Pancreas (tissue), 10 donors: ENCODE measurements at regions not wholly inside any gene's neighbourhood (a gene's known extent, or its start where the extent isn't known, plus 50 kb on each side); places are given as distances from the start of the nearest gene placed in this dataset.

Experiments
- ATAC-seq, 4 donors: fragments of 200-7000 bp; cut with Tn5 transposase; one replicate each; pipeline versions ENCODE4 v1.8.0 to v1.9.1; 2020; ENCODE audit warnings: mild to moderate bottlenecking in 4 of 4, moderate library complexity in 4 of 4
- DNase-seq, 6 donors: peaks; one replicate each; pipeline ENCODE4 v3.0.0-alpha.2; 2020
- FAIRE-seq: peaks from 2 replicates; lab custom pipeline; 2012; peaks lifted over from hg19 to GRCh38; lab: Jason Lieb, UNC
- H3K27ac ChIP-seq, 4 donors: fragments of 200-600 bp; sonication (generic); 1 replicate in 3 of 4; 2 replicates in 1 of 4; pipeline versions ENCODE4 v1.5.0 to v1.8.0; 2020
- H3K27me3 ChIP-seq, 4 donors: fragments of 200-600 bp; one replicate each; pipeline ENCODE4 v1.8.0; 2021
- H3K36me3 ChIP-seq, 3 donors: fragments of 200-600 bp; sonication (generic) in 1 of 3; one replicate each; pipeline versions ENCODE4 v1.5.0 to v1.8.0; 2020 to 2021
- H3K4me1 ChIP-seq, 3 donors: fragments of 200-600 bp; one replicate each; pipeline ENCODE4 v1.8.0; 2021
- H3K4me3 ChIP-seq, 4 donors: fragments of 200-600 bp; sonication (generic) in 2 of 4; one replicate each; pipeline versions ENCODE4 v1.5.0 to v1.8.0; 2020 to 2021
- H3K9me3 ChIP-seq, 4 donors: fragments of 200-600 bp; one replicate each; pipeline ENCODE4 v1.8.0; 2021
- CTCF ChIP-seq, 4 donors: fragments of 200-600 bp; sonication (generic) in 3 of 4; IDR thresholded peaks; one replicate each; pipeline versions ENCODE4 v1.5.0 to v1.8.0; 2021; ENCODE audit warnings: antibody characterized with exemption in 4 of 4
- WGBS, 2 donors: extraction: QIAGEN DNeasy Blood & Tissue Kit; methylation state at CpG; one replicate each; pipeline ENCODE4 v1.1.7; 2013; 5-methylcytosine and 5-hydroxymethylcytosine counted together
- intact Hi-C, 3 donors: fragments of 100-400 bp; cut with DNase I; formaldehyde crosslinking; loops; one replicate each; pipeline versions ENCODE4 v1.11.1 to v1.14.2; 2022
- donor health status: healthy with polysubstance abuse.
- donor health status: DM: no; HTN: no; CAD: no; lungs with moderate emphysema.
- donor health status: DM: no; HTN: no; CAD: no.
- donor health status: control.
- donor health status: control.
- donor health status: Bipolar disorder and iron deficiency.
- donor health status: DM: yes; HTN: yes; CAD: no.
- donor health status: DM: no; HTN: no; CAD: no.
- donor health status: DM: no; HTN: no; CAD: no.
- donor health status: DM: yes; HTN: yes; CAD: no.

- DNase-seq, result no peak
- TF ChIP-seq CTCF (IDR thresholded peaks at IDR 0.05), result no peak
- no peaks in the 10 kb centered on the region for H3K4me1 ChIP-seq
- no peak for ATAC-seq
- H3K27me3 ChIP-seq, result no peaks in the 10 kb centered on the region
- no peak overlapping the region for H3K4me3 ChIP-seq
- intact Hi-C loops, result no loop called here
- no peaks in the 10 kb centered on the region for H3K9me3 ChIP-seq
- FAIRE-seq, result no peak
- no peaks in the 10 kb centered on the region for H3K36me3 ChIP-seq
- no peak overlapping the region for H3K27ac ChIP-seq
- whole genome bisulfite sequencing, 2 donors, result 69 to 79% methylated on average over 1 of the region's 1 CpG
These were observed 165.5 kb upstream of the CHRM2 start for GRCh38 chr7:136702913-136703312.

DNA sequence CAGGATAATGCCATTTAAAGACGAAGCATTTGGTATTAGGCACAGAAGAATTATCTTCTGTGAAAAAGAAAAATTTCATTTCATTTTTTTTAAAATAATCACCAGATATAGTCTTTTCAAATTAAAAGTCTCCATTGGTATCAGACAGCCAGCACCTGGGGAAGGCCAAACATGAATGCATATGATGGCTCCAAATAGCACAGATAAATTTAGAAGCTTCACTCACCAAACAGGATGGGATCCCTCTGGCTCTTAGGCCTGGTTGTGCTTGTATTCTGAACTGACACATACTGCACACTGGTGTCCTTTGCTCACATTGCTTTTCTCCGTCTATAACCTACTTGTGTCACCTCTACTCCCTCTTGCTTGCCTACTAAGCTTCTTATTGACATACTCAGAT is 169.5 kb upstream of the CHRM2 start:
- WGBS, 2 donors, result 89 to 90% methylated on average over 2 of the region's 2 CpGs
- TF ChIP-seq CTCF (IDR thresholded peaks at IDR 0.05), result no peak
- H3K36me3 ChIP-seq, result no peaks in the 10 kb centered on the region
- no peak for FAIRE-seq
- ATAC-seq, result no peak
- DNase-seq, result no peak
- H3K4me3 ChIP-seq, result no peak overlapping the region
- H3K9me3 ChIP-seq, result no peaks in the 10 kb centered on the region
- intact Hi-C loops, result no loop called here
- no peak overlapping the region for H3K27ac ChIP-seq
- no peaks in the 10 kb centered on the region for H3K4me1 ChIP-seq
- no peaks in the 10 kb centered on the region for H3K27me3 ChIP-seq

DNA sequence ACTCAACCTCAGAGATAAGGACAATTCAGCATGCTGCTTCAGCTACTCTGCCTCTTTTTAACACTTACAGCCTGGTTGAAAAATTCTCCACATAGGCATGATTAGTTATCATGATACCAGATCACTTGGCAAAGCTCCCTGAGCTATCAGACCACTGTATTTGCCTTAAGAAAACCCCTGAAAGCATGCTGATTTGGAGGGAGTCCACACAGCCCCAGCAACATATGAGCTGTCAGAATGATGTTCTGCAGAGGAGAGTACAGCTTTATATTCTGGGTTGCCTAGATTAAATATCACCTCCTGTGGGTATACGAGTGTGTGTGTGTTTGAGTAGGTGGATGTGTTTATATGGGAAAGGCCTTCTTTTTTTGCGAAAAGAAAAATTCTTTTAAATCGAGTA is 170.2 kb upstream of the CHRM2 start:
- no peaks in the 10 kb centered on the region for H3K27me3 ChIP-seq
- no peak for TF ChIP-seq CTCF (IDR thresholded peaks at IDR 0.05)
- no peak overlapping the region for H3K4me3 ChIP-seq
- no peak for DNase-seq
- no peaks in the 10 kb centered on the region for H3K9me3 ChIP-seq
- no peaks in the 10 kb centered on the region for H3K4me1 ChIP-seq
- intact Hi-C loops, result no loop called here
- 76 to 82% methylated on average over 3 of the region's 3 CpGs for whole genome bisulfite sequencing, 2 donors
- no peak overlapping the region for H3K27ac ChIP-seq
- no peak for FAIRE-seq
- no peaks in the 10 kb centered on the region for H3K36me3 ChIP-seq
- no peak for ATAC-seq

GRCh38 chr7:136697271-136697670 is 171.2 kb upstream of the CHRM2 start:
- no peak for TF ChIP-seq CTCF (IDR thresholded peaks at IDR 0.05)
- Histone ChIP-seq H3K36me3 (no peaks in the 10 kb centered on the region), H3K27ac (no peak overlapping the region), H3K4me3 (no peak overlapping the region), H3K27me3 (no peaks in the 10 kb centered on the region), H3K9me3 (no peaks in the 10 kb centered on the region), H3K4me1 (no peaks in the 10 kb centered on the region)
- DNase-seq (no peak), ATAC-seq (no peak), FAIRE-seq (no peak)
- 85 to 93% methylated on average over 2 of the region's 2 CpGs for WGBS, 2 donors
- intact Hi-C loops, result no loop called here

DNA sequence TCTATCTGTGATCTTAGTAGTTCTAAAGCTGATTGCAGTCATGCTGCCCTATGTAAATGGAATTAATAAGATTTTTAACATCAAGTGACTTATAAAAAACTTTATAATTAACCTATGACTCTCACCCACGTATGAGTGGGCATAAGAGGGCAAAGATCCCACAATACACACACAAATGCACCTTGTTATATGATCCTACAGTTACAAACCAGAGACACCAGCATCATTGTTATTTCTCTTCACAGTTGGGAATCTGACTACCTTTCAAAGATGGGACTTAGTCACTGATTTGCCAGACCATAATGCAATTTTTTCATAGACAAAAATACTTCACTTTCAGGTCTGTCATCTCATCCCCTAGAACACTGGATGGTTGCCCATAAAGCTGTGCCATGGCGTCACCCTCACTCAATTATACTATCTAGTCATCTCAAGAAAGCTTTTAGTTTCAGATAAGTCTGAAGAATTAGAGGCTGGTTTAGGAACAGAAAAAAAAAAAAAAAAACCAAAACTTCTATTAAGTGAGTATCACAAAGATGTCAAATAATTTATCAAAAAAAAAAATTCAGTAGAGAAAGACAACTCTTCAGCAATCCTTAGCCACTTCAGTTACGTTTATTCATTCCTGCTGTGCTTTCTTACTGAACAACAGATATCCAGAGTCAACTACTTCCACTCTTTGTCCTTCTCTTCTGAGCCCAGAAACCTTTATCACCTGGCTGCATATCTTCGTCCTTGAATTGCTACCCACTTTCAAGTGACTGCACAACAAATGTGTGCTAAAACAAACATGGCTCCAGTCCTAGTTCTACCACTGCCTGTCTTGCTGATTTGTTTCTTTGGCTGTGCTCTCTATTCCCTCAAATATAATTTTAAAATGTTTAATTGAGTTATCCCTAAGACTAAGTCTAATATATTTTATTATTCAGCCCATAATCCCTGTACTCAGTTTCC is 175.0 kb upstream of the CHRM2 start:
- peak in 2 of 6 donors; percentile 3 to 17 for DNase-seq
- peak; percentile 53 to 96 (median 76) for ATAC-seq
- Histone ChIP-seq H3K36me3 (no peaks in the 10 kb centered on the region), H3K9me3 (no peaks in the 10 kb centered on the region), H3K27me3 (no peaks in the 10 kb centered on the region), H3K4me3 (no peak overlapping the region), H3K4me1 (no peaks in the 10 kb centered on the region), H3K27ac (no peak overlapping the region)
- no peak for FAIRE-seq
- 26 to 27% methylated on average over 4 of the region's 4 CpGs for WGBS, 2 donors
- TF ChIP-seq CTCF (IDR thresholded peaks at IDR 0.05), result no peak
- intact Hi-C loops, result no loop called here
